GM18526 (cell line): ENCODE measurements at regions not wholly inside any gene's neighbourhood (a gene's known extent, or its start where the extent isn't known, plus 50 kb on each side); places are given as distances from the start of the nearest gene placed in this dataset.

Experiments used
- POLR2A ChIP-seq: IDR thresholded peaks from 3 replicates; pipeline ENCODE4 v1.6.1; 2011; ENCODE audit not compliant: insufficient read length; ENCODE audit errors: extremely low read depth

DNA sequence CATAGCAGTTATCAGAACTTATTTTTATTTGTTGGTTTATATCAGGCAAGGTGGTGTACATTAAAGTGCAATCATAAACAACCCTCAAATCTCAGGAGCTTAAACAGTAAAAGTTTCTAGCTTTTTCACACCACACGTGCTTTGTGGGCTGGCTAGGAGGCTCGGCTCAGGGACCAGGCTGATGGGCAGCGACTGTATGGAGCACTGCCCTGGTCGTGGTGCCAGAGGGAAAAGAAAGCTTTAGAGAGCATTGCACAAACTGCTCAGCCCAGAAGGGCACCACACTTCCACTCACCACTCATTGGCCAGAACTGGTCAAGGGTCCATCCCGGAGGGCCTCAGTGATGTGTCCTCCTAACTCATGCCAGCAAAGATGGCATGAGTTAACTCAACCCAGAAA, 123.2 kb downstream of the AQP9 start:
- no peak for TF ChIP-seq POLR2A

DNA sequence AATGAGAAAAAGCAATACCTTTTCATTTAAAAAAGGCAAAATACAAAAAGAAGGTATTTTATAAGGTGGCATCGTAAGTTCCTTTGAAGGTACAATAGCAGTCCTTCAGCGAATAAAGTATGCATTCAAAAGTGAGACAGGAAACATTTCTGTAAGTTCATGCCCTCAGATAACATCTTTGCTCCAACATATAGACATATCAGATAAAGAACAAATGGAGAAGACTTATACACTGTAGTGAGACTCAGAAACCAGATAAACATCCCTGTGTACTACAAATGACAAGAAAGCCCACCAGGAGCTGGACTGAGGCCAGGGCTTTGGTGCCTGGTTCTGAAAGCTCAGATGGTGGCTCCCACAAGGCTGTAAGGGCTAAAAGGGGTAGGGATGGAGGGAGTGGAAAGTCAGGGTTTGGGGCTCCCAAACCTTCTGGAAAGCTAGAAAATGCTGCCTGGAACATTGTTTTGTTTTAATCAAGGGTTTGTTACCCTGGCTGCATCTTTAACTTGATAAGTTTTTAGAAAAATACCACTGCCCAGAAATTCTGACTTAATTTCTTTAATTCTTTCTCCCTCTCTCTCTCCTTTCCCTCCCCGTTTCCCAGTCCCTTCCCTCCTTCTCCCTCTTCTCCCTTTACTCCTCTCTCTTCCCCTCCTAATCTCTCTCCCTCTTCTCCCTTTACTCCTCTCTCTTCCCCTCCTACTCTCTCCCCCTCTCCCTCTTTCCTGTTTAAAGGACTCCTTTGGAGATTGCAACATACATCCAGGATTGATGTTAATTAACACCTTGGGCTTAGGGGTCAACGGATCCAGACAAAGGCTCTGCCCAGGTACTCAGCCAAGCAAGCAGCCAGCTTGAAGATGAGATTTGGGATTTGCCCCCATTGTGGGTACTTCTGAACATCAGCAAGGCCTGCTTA, 126.1 kb downstream of the AQP9 start:
- no peak for TF ChIP-seq POLR2A

GRCh38 chr15:58267051-58267450, 128.9 kb downstream of the AQP9 start:
- TF ChIP-seq POLR2A = no peak

DNA sequence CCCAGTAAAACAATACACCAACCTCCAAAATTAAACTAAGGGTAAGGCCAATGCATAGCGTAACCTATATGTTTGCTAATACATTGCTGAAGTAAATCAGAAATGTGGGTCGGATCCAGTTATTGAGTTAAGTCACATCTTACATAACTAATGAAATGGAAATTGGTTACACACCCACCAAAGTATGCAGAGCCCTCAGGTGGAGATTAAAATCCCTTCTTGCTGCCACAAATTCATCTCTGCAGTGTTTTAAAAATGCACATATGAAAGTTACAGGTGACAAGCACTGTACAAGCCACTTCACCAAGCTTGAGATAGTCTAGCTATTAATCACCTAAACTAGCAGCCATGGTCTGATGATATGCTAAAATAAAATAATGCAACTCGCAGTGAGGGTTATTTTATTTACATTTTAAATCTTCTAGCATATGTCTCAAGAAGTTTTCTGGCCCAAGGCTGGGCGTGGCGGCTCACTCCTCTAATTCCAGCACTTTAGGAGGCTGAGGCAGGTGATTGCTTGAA, 130.6 kb downstream of the AQP9 start:
- TF ChIP-seq POLR2A = no peak

DNA sequence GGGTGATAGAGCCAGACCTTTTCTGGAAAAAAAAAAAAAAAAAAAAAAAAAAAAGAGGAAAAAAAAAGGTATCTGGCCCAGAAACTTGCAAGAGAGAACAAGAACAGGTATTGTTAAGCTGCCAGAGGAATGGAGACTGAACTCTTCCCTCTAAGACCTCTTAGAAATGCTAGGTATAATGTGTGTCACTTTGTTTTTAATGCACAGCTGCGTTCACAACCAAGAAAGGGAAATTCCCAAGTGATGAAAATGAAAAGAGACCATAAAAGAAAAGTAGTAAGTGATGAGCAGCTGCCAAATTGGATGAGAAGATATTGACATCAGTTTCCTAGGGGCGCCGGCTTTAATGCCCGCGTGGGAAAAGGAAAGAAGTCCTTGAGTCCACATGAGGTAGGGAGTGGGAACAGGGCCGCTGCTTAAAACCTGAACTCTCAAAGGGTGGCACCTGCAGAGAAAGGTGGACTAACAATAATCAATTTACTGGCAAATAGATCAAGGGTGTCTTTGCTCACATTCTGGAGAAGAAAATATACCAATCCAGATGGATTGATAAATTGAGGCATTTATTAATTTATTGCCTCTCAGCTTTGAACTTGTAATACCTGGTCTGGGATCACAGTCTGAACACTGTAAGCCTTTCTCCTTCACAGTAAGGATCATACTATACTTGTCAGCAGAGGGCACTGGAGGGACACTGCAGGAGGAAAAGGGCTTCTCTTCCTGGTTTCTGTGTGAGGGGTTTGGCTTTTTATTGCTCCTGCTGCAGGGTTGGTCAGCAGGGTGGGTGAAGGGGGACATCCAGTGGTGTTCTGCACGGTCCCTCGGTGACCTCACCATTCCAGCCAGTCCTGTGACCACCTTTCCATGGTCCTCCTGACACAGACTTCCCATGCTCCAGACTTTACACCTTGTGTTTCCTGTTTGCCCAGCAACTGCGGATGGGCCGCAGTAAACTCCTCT, 131.6 kb downstream of the AQP9 start:
- no peak for TF ChIP-seq POLR2A

GRCh38 chr15:58271410-58271809, 133.2 kb downstream of the AQP9 start:
- TF ChIP-seq POLR2A = no peak

DNA sequence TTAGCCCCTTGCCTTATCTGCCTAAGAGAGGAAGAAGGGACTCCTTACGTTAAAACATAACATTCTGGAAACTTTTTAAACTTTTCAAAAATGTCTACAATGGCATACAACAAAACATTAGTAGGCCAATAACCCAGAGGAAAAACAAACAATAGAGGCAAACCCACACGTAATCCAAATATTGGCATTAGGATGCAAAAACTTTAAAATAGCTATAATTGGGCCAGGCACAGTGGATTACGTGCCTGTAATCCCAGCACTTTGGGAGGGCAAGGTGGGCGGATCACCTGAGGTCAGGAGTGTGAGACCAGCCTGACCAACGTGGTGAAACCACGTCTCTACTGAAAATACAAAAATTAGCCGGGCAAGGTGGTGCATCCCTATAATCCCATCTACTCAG, 134.9 kb downstream of the AQP9 start:
- no peak for TF ChIP-seq POLR2A

DNA sequence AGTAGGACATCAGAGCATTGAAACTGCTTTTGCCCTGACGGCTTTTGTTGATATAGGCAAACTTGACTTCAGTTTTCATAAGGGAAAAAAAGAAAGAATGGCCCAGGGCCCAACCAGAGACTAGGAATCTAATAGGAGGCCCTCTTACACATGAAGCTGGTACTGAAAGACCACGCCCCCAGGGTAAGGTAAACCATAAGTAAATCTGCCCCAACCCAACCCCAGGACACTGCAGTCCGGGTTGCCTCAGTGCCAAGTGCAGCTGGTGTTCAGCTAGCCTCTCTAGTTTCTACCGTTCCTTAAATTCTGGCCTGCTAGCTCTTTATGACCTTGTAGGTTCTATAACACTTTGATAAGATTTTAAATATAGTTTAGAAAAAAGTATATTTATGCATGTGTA, 136.7 kb downstream of the AQP9 start:
- TF ChIP-seq POLR2A = no peak

DNA sequence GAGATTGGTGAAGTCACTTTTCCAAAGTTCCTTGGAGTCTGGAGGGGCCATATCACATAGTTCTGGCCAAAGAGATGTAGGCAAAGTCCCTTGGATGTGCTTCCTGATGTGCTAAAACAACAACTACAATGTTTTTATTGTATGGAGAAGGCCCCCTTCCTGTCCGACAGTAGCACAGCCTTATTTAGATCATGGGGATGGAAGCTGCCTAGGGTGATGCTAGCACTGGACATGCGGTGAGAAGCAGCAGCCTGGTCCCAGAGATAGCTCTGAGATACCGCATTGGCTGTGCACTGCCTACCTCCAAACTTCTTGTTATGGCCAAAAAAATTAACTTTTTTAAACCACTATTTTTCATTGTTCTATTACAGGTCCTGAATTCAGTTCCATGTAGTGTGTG, 137.6 kb downstream of the AQP9 start:
- TF ChIP-seq POLR2A = no peak

- TF ChIP-seq POLR2A = no peak
Measured at GRCh38 chr15:58276924-58277323, 138.7 kb downstream of the AQP9 start.

DNA sequence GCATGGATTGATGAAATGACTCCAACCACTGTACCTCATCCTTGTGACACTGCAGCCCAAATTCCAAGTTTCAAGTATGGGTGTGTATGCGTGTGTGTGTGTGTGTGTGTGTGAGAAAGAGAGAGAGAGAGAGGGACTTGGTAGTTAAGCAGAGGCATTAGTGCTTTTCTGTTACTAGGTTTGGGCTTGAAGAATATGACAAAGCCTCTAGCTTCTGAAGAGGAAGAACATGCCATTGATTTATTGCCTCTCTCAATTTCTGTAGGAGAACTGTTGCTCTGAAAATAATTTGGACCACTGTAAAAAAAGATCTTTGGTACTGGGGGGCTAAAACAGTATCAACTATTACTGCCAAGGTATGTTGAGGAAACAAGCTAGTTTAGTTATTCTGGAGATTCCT, 139.2 kb downstream of the AQP9 start:
- TF ChIP-seq POLR2A = no peak

DNA sequence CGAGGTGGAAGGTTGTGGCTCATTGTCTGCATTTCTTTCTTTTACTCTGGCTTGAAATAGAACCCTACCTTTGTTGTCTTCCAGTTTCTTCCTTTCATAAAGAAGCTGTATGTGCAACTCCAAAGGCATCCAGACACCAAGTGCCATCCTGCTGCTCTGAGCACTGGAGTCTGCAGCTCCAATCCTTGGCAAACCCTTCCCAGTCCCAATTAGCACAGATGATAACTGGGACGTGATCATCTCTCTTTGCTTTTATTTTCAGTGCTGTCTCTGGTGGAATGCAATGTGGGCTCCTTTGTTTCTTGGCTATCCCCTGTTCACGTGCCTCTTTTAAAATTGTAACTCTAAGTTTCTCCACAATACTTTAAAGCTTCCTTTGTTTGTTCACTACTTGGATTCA, 140.9 kb downstream of the AQP9 start:
- TF ChIP-seq POLR2A = no peak

- TF ChIP-seq POLR2A = no peak
Measured at GRCh38 chr15:58279654-58280053, 141.5 kb downstream of the AQP9 start.

DNA sequence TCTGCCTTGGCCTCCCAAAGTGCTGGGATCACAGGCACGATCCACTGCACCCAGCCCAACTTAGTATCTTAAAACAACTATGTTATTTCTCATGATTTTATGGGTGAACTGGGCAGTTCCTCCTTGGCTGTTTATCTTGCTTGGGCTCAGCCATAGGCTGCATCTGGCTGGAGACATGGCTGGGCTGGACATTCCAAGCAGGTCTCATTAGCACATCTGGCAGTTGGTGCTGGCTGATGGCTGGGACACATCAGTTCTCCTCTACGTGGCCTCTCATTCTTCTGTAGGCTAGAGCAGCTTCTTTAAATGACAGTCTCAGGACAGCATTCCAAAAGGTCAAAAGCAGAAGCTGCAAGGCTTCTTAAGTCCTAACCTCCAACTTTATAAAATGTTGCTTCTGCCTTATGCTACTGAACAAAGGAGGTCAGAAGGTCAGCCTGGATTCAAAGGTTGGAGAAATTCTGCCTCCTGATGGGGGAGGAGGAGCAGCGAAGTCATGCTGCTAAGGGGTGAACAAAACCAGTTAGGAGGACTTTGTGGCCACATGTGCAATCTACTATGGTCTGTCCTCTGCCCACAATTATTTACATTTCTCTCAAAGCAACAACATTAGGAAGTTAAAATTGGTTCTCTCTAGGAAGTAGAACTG, 144.0 kb downstream of the AQP9 start:
- TF ChIP-seq POLR2A = no peak

DNA sequence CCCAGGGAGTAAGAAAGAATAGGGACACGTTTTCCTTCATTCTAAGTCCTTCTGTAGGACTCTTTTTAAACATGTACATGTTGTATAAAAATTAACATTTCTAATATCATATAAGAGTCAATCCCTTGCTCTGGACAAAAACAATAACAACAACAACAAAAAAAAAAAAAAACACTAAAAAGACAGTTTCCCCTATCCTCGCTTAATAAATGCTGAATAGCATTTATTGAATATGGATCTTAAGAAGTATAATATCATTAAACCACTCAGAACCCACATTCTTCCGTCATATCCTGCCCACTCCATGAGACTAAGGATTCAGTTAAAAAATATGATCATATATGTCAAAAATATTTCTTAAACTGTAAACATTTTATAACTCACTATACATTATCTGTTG, 145.1 kb downstream of the AQP9 start:
- no peak for TF ChIP-seq POLR2A
